H9 (cell line): ENCODE measurements at regions not wholly inside any gene's neighbourhood (a gene's known extent, or its start where the extent isn't known, plus 50 kb on each side); places are given as distances from the start of the nearest gene placed in this dataset.

Experiments
- DNase-seq: peaks from one replicate; pipeline ENCODE4 v3.0.0-alpha.2; 2017
- H2AFZ ChIP-seq: one replicate; pipeline ENCODE4 v1.6.1; 2013; ENCODE audit warnings: mild to moderate bottlenecking, low read length, control low read depth, moderate library complexity
- H2AK5ac ChIP-seq: 2 replicates; pipeline ENCODE4 v1.6.1; 2013; ENCODE audit warnings: low read length, control low read depth, mixed read lengths; ENCODE audit not compliant: insufficient read length
- H2BK120ac ChIP-seq: one replicate; pipeline ENCODE4 v1.6.1; 2013; ENCODE audit warnings: low read depth, mild to moderate bottlenecking, low read length, control low read depth, inconsistent platforms; ENCODE audit not compliant: poor library complexity, severe bottlenecking
- H2BK12ac ChIP-seq: 2 replicates; pipeline ENCODE4 v1.6.1; 2013; ENCODE audit warnings: low read length, control low read depth, mixed read lengths, low read depth; ENCODE audit not compliant: insufficient read length
- H2BK15ac ChIP-seq: 2 replicates; pipeline ENCODE4 v1.6.1; 2013; ENCODE audit warnings: low read depth, low read length, control low read depth
- H2BK20ac ChIP-seq: one replicate; pipeline ENCODE4 v1.6.1; 2013; ENCODE audit warnings: low read depth, mild to moderate bottlenecking, low read length, control low read depth, inconsistent platforms; ENCODE audit not compliant: poor library complexity, severe bottlenecking
- H2BK5ac ChIP-seq: 2 replicates; pipeline ENCODE4 v1.6.1; 2013; ENCODE audit warnings: low read length, control low read depth, mixed read lengths; ENCODE audit not compliant: insufficient read length
- H3K14ac ChIP-seq: 2 replicates; pipeline ENCODE4 v1.6.1; 2013; ENCODE audit warnings: low read length, control low read depth; ENCODE audit not compliant: insufficient read depth
- H3K18ac ChIP-seq: 2 replicates; pipeline ENCODE4 v1.6.1; 2013; ENCODE audit warnings: low read depth, mild to moderate bottlenecking, mixed read lengths, low read length, control low read depth; ENCODE audit not compliant: insufficient read length
- H3K23ac ChIP-seq: 2 replicates; pipeline ENCODE4 v1.6.1; 2013; ENCODE audit warnings: low read length, control low read depth, mixed read lengths, low read depth; ENCODE audit not compliant: insufficient read length
- H3K23me2 ChIP-seq: 2 replicates; pipeline ENCODE4 v1.6.1; 2013; ENCODE audit warnings: low read depth, mild to moderate bottlenecking, mixed read lengths, low read length, control low read depth; ENCODE audit not compliant: insufficient read length, poor library complexity, severe bottlenecking
- H3K27ac ChIP-seq: 2 replicates; pipeline ENCODE4 v1.5.1; 2013; ENCODE audit warnings: low read length, control low read depth, mixed read lengths, low read depth; ENCODE audit not compliant: insufficient read length
- H3K27me3 ChIP-seq: 2 replicates; pipeline ENCODE4 v1.6.1; 2013; ENCODE audit warnings: low read length, control low read depth, inconsistent platforms; ENCODE audit not compliant: insufficient read depth
- H3K4ac ChIP-seq: 2 replicates; pipeline ENCODE4 v1.6.1; 2013; ENCODE audit warnings: low read depth, mild to moderate bottlenecking, control low read depth, inconsistent platforms, low read length, moderate library complexity
- H3K4me1 ChIP-seq: 2 replicates; pipeline ENCODE4 v1.6.1; 2013; ENCODE audit warnings: low read length, control low read depth, inconsistent platforms; ENCODE audit not compliant: insufficient read depth
- H3K4me2 ChIP-seq: 2 replicates; pipeline ENCODE4 v1.6.1; 2013; ENCODE audit warnings: low read length, control low read depth, mixed read lengths; ENCODE audit not compliant: insufficient read length, insufficient read depth
- H3K56ac ChIP-seq: 2 replicates; pipeline ENCODE4 v1.6.1; 2013; ENCODE audit warnings: low read depth, mild to moderate bottlenecking, mixed read lengths, low read length, control low read depth; ENCODE audit not compliant: insufficient read length
- H3K79me1 ChIP-seq: 2 replicates; pipeline ENCODE4 v1.6.1; 2013; ENCODE audit warnings: low read depth, mild to moderate bottlenecking, moderate library complexity, low read length, control low read depth, inconsistent platforms; ENCODE audit not compliant: insufficient read depth, poor library complexity, severe bottlenecking
- H3K79me2 ChIP-seq: 2 replicates; pipeline ENCODE4 v1.6.1; 2013; ENCODE audit warnings: low read length, control low read depth, inconsistent platforms; ENCODE audit not compliant: insufficient read depth
- H3K9ac ChIP-seq: 2 replicates; pipeline ENCODE4 v1.6.1; 2013; ENCODE audit warnings: low read length, control low read depth, mixed read lengths; ENCODE audit not compliant: insufficient read length; ENCODE audit errors: extremely low read depth
- H3K9me3 ChIP-seq: one replicate; pipeline ENCODE4 v1.6.1; 2013; ENCODE audit warnings: low read depth, low read length, inconsistent platforms; ENCODE audit not compliant: control insufficient read depth
- H3T11ph ChIP-seq: one replicate; pipeline ENCODE4 v1.6.1; 2013; ENCODE audit warnings: mild to moderate bottlenecking, low read length, control low read depth, inconsistent platforms
- H4K20me1 ChIP-seq: one replicate; pipeline ENCODE4 v1.6.1; 2013; ENCODE audit not compliant: control insufficient read depth, insufficient read length, insufficient read depth
- H4K5ac ChIP-seq: 2 replicates; pipeline ENCODE4 v1.6.1; 2013; ENCODE audit warnings: low read depth, mild to moderate bottlenecking, mixed read lengths, low read length, control low read depth; ENCODE audit not compliant: insufficient read length
- H4K8ac ChIP-seq: replicated peaks from 2 replicates; pipeline ENCODE4 v1.6.1; 2013; ENCODE audit warnings: low read length, control low read depth, mixed read lengths, low read depth; ENCODE audit not compliant: insufficient read length
- H4K91ac ChIP-seq: 2 replicates; pipeline ENCODE4 v1.6.1; 2013; ENCODE audit warnings: low read depth, mild to moderate bottlenecking, moderate library complexity, mixed read lengths, low read length, control low read depth; ENCODE audit not compliant: insufficient read length
- H3K27ac Mint-ChIP-seq, 3 experiments: 2 replicates in 2 of 3; 3 replicates in 1 of 3; pipeline ENCODE4 v1.8.0; 2020 to 2021; ENCODE audit warnings: mixed read lengths in 3 of 3, mild to moderate bottlenecking in 1 of 3, moderate library complexity in 1 of 3
- H3K27me3 Mint-ChIP-seq: 2 replicates; pipeline ENCODE4 v1.8.0; 2021; ENCODE audit warnings: low read depth, mild to moderate bottlenecking, moderate library complexity, mixed read lengths
- H3K36me3 Mint-ChIP-seq, 3 experiments: 2 replicates in 2 of 3; 3 replicates in 1 of 3; pipeline ENCODE4 v1.8.0; 2020 to 2021; ENCODE audit warnings: low read depth in 3 of 3, mixed read lengths in 3 of 3; ENCODE audit not compliant: insufficient read depth in 1 of 3
- H3K4me1 Mint-ChIP-seq, 2 experiments: 2 replicates each; pipeline ENCODE4 v1.8.0; 2020; ENCODE audit warnings: mixed read lengths in 2 of 2
- H3K4me3 Mint-ChIP-seq, 2 experiments: 2 replicates in 1 of 2; 3 replicates in 1 of 2; pipeline ENCODE4 v1.8.0; 2020 to 2021; ENCODE audit warnings: mild to moderate bottlenecking in 2 of 2, mixed read lengths in 2 of 2, moderate library complexity in 1 of 2
- H3K9me3 Mint-ChIP-seq, 2 experiments: 2 replicates in 1 of 2; 3 replicates in 1 of 2; pipeline ENCODE4 v1.8.0; 2020; ENCODE audit warnings: mild to moderate bottlenecking in 2 of 2, mixed read lengths in 2 of 2, moderate library complexity in 1 of 2
- WGBS: extraction: QIAGEN DNeasy Blood & Tissue Kit; methylation state at CpG from one replicate; pipeline ENCODE4 v1.1.7; 2013; ENCODE audit warnings: missing lambda C conversion rate, low lambda C conversion rate, mixed read lengths; ENCODE audit not compliant: insufficient read length; ENCODE audit errors: extremely low coverage; 5-methylcytosine and 5-hydroxymethylcytosine counted together
- TF ChIP-seq, protein P1 (sequence below): fragments of 200-600 bp; sonication (generic); conservative IDR thresholded peaks from 3 replicates; pipeline ENCODE4 v1.8.0; 2021; ENCODE audit warnings: antibody characterized with exemption, mild to moderate bottlenecking

GRCh38 chr6:115612216-115612615 lies 448.5 kb downstream of the FRK start:
- H3K4me2 ChIP-seq = no peak overlapping the region
- WGBS = no CpG with 5 or more reads among the region's 1 CpG
- no peak overlapping the region for H3K18ac ChIP-seq

More at GRCh38 chr6:115612216-115612615, 448.5 kb downstream of the FRK start:
- Histone ChIP-seq H3K23ac (no peak overlapping the region), H3K14ac (no peak overlapping the region), H2BK15ac (no peak overlapping the region), H2AK5ac (no peak overlapping the region), H3K27ac (no peak overlapping the region), H4K5ac (no peak overlapping the region), H3K27me3 (no peaks in the 10 kb centered on the region), H3K9me3 (no peaks in the 10 kb centered on the region), H2BK20ac (no peak overlapping the region), H2BK120ac (no peak overlapping the region), H3K79me1 (no peaks in the 10 kb centered on the region), H4K91ac (no peak overlapping the region), H3K4ac (no peak overlapping the region), H2BK5ac (no peak overlapping the region), H3K9ac (no peak overlapping the region), H3K56ac (no peak overlapping the region), H3K23me2 (no peaks in the 10 kb centered on the region), H3K4me1 (no peaks in the 10 kb centered on the region), H2AFZ (no peak overlapping the region), H3T11ph (no peak overlapping the region), H4K8ac (no peak overlapping the region), H2BK12ac (no peak overlapping the region), H4K20me1 (no peaks in the 10 kb centered on the region), H3K79me2 (no peaks in the 10 kb centered on the region)
- no peaks in the 10 kb centered on the region; a peak in 1 of 5 replicates for H3K9me3 Mint-ChIP-seq
- TF ChIP-seq, protein P1, sequence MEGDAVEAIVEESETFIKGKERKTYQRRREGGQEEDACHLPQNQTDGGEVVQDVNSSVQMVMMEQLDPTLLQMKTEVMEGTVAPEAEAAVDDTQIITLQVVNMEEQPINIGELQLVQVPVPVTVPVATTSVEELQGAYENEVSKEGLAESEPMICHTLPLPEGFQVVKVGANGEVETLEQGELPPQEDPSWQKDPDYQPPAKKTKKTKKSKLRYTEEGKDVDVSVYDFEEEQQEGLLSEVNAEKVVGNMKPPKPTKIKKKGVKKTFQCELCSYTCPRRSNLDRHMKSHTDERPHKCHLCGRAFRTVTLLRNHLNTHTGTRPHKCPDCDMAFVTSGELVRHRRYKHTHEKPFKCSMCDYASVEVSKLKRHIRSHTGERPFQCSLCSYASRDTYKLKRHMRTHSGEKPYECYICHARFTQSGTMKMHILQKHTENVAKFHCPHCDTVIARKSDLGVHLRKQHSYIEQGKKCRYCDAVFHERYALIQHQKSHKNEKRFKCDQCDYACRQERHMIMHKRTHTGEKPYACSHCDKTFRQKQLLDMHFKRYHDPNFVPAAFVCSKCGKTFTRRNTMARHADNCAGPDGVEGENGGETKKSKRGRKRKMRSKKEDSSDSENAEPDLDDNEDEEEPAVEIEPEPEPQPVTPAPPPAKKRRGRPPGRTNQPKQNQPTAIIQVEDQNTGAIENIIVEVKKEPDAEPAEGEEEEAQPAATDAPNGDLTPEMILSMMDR = no peak
- no peak overlapping the region for H3K27ac Mint-ChIP-seq
- no peak overlapping the region for H3K4me3 Mint-ChIP-seq
- H3K36me3 Mint-ChIP-seq = no peaks in the 10 kb centered on the region
- DNase-seq = no peak
- H3K27me3 Mint-ChIP-seq = no peaks in the 10 kb centered on the region
- peaks cover 7 to 12% of the 10 kb centered on the region in 2 experiments; a peak in 3 of 4 replicates for H3K4me1 Mint-ChIP-seq
